SK-N-SH treated with all-trans-retinoic acid at 6 μM for 48 hours (cell line): ENCODE measurements at regions not wholly inside any gene's neighbourhood (a gene's known extent, or its start where the extent isn't known, plus 50 kb on each side); places are given as distances from the start of the nearest gene placed in this dataset.
A peak's percentile ranks its signal among the peaks of the same experiment; 100 is the strongest.

Experiments
- ATAC-seq: fragments of 200-7000 bp; cut with Tn5 transposase; 3 replicates; pipeline ENCODE4 v1.9.1; 2020; ENCODE audit warnings: mild to moderate bottlenecking, moderate library complexity
- ARNTL ChIP-seq: fragments of 450-650 bp; formaldehyde crosslinking; IDR thresholded peaks from 2 replicates; pipeline ENCODE4 v1.5.0; 2020; ENCODE audit warnings: low read depth, mild to moderate bottlenecking, moderate library complexity, borderline replicate concordance
- BACH2 ChIP-seq: fragments of 250-450 bp; sonication (Bioruptor Pico); IDR thresholded peaks from 2 replicates; pipeline ENCODE4 v1.9.0; 2021; ENCODE audit warnings: mild to moderate bottlenecking, borderline replicate concordance
- ISL1 ChIP-seq: fragments of 250-450 bp; sonication (Bioruptor Pico); IDR thresholded peaks from 2 replicates; pipeline ENCODE4 v2.1.2; 2022; ENCODE audit warnings: mild to moderate bottlenecking, moderate library complexity
- OSR1 ChIP-seq: fragments of 250-450 bp; sonication (Bioruptor Pico); IDR thresholded peaks from 2 replicates; pipeline ENCODE4 v1.8.0; 2022; ENCODE audit warnings: moderate library complexity, mild to moderate bottlenecking, inconsistent platforms
- RARB ChIP-seq: fragments of 250-450 bp; sonication (Bioruptor Pico); IDR thresholded peaks from 2 replicates; pipeline ENCODE4 v1.8.0; 2021; ENCODE audit warnings: mild to moderate bottlenecking, moderate library complexity
- SNAI2 ChIP-seq: fragments of 250-450 bp; sonication (Bioruptor Pico); IDR thresholded peaks from 2 replicates; pipeline ENCODE4 v1.5.0; 2020; ENCODE audit warnings: mild to moderate bottlenecking, moderate library complexity
- TCF4 ChIP-seq: fragments of 250-450 bp; sonication (Bioruptor Pico); IDR thresholded peaks from 2 replicates; pipeline ENCODE4 v1.8.0; 2021; ENCODE audit warnings: mild to moderate bottlenecking, moderate library complexity, borderline replicate concordance
- TOX ChIP-seq: fragments of 250-450 bp; sonication (Bioruptor Pico); IDR thresholded peaks from 2 replicates; pipeline ENCODE4 v1.8.0; 2021; ENCODE audit warnings: mild to moderate bottlenecking, moderate library complexity, borderline replicate concordance
- ZC3H10 ChIP-seq: fragments of 250-450 bp; sonication (Bioruptor Pico); IDR thresholded peaks from 2 replicates; pipeline ENCODE4 v1.5.1; 2021; ENCODE audit warnings: mild to moderate bottlenecking, moderate library complexity
- ZFP30 ChIP-seq: fragments of 450-650 bp; formaldehyde crosslinking; IDR thresholded peaks from 2 replicates; pipeline ENCODE4 v1.5.0; 2022; ENCODE audit warnings: mild to moderate bottlenecking, moderate library complexity
- ZNF565 ChIP-seq: fragments of 450-650 bp; formaldehyde crosslinking; conservative IDR thresholded peaks from 2 replicates; pipeline ENCODE4 v1.5.0; 2020; ENCODE audit warnings: low read depth, mild to moderate bottlenecking, moderate library complexity
- ZNF70 ChIP-seq: fragments of 450-650 bp; formaldehyde crosslinking; IDR thresholded peaks from 2 replicates; pipeline ENCODE4 v1.5.0; 2020; ENCODE audit warnings: mild to moderate bottlenecking, moderate library complexity
- ZNF8 ChIP-seq: fragments of 450-650 bp; formaldehyde crosslinking; IDR thresholded peaks from 2 replicates; pipeline ENCODE4 v1.5.0; 2020; ENCODE audit warnings: mild to moderate bottlenecking, moderate library complexity
- TF ChIP-seq, protein P1 (sequence below): fragments of 250-450 bp; sonication (Bioruptor Pico); IDR thresholded peaks from 2 replicates; pipeline ENCODE4 v1.5.1; 2021; ENCODE audit warnings: mild to moderate bottlenecking, moderate library complexity
- TF ChIP-seq, protein P2 (sequence below): fragments of 250-450 bp; sonication (Bioruptor Pico); IDR thresholded peaks from 2 replicates; pipeline ENCODE4 v1.5.1; 2020; ENCODE audit warnings: low read depth, mild to moderate bottlenecking, moderate library complexity
- TF ChIP-seq, protein P3 (sequence below): fragments of 250-450 bp; sonication (Bioruptor Pico); IDR thresholded peaks from 2 replicates; pipeline ENCODE4 v1.8.0; 2021; ENCODE audit warnings: low read depth, mild to moderate bottlenecking, moderate library complexity, borderline replicate concordance
- TF ChIP-seq, protein P4 (sequence below): fragments of 250-450 bp; sonication (Bioruptor Pico); IDR thresholded peaks from 2 replicates; pipeline ENCODE4 v1.5.0; 2020; ENCODE audit warnings: mild to moderate bottlenecking, moderate library complexity
- TF ChIP-seq, protein P5 (sequence below): fragments of 250-450 bp; sonication (Bioruptor Pico); IDR thresholded peaks from 2 replicates; pipeline ENCODE4 v1.8.0; 2020; ENCODE audit warnings: mild to moderate bottlenecking, moderate library complexity, borderline replicate concordance

DNA sequence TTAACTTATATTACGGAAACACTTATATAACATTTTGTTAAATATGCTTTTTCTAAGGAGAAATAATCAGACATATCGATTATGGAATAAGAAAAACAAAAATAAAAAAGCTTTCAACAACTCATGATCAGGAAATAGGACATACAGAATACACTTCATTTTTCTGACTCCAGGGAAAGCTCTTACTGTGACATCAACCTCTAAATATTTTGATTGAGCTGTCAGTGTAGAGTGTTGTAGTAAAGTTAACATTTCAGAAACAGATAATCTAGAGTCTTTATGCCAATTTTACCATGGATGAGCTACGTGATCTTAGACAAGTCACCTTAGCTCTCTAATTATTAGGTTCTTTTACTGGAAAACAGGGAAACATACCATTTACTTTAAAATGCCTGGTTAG is 218.9 kb upstream of the SORCS1 start:
- ATAC-seq = no peak
- no peak for TF ChIP-seq ZC3H10 (CRISPR knock-in tag)
- no peak for TF ChIP-seq ZFP30 (CRISPR knock-in tag)
- TF ChIP-seq ARNTL (CRISPR knock-in tag) = no peak
- TF ChIP-seq ISL1 (CRISPR knock-in tag) = 0 out of 2 replicates have a peak, but pooled peaks have one; percentile 6

DNA sequence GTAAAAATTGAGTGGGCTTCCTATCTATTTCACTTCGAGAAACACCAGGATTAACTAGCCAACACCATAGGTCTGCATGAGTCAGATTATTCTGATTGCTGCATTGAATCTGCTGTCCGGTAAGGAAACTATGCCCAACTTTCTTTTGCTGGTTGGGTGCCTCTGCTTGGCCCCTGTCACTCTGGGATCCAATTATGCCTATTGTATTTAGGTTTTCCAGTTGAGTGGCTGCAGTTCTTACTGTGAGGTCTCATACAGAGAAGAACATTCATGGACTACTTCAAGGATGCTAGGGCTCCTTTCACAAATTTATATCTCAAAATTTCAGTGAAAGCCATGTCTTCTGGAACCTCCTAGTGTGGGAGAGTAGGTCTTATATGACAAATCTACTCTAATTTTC is 215.1 kb upstream of the SORCS1 start:
- ATAC-seq = no peak
- TF ChIP-seq, protein P1, sequence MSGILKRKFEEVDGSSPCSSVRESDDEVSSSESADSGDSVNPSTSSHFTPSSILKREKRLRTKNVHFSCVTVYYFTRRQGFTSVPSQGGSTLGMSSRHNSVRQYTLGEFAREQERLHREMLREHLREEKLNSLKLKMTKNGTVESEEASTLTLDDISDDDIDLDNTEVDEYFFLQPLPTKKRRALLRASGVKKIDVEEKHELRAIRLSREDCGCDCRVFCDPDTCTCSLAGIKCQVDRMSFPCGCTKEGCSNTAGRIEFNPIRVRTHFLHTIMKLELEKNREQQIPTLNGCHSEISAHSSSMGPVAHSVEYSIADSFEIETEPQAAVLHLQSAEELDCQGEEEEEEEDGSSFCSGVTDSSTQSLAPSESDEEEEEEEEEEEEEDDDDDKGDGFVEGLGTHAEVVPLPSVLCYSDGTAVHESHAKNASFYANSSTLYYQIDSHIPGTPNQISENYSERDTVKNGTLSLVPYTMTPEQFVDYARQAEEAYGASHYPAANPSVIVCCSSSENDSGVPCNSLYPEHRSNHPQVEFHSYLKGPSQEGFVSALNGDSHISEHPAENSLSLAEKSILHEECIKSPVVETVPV (CRISPR knock-in tag) = no peak
- TF ChIP-seq, protein P2, sequence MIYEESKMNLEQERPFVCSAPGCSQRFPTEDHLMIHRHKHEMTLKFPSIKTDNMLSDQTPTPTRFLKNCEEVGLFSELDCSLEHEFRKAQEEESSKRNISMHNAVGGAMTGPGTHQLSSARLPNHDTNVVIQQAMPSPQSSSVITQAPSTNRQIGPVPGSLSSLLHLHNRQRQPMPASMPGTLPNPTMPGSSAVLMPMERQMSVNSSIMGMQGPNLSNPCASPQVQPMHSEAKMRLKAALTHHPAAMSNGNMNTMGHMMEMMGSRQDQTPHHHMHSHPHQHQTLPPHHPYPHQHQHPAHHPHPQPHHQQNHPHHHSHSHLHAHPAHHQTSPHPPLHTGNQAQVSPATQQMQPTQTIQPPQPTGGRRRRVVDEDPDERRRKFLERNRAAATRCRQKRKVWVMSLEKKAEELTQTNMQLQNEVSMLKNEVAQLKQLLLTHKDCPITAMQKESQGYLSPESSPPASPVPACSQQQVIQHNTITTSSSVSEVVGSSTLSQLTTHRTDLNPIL = no peak
- TF ChIP-seq RARB (CRISPR knock-in tag) = no peak
- no peak for TF ChIP-seq ZC3H10 (CRISPR knock-in tag)
- no peak for TF ChIP-seq ZNF565
- TF ChIP-seq, protein P3, sequence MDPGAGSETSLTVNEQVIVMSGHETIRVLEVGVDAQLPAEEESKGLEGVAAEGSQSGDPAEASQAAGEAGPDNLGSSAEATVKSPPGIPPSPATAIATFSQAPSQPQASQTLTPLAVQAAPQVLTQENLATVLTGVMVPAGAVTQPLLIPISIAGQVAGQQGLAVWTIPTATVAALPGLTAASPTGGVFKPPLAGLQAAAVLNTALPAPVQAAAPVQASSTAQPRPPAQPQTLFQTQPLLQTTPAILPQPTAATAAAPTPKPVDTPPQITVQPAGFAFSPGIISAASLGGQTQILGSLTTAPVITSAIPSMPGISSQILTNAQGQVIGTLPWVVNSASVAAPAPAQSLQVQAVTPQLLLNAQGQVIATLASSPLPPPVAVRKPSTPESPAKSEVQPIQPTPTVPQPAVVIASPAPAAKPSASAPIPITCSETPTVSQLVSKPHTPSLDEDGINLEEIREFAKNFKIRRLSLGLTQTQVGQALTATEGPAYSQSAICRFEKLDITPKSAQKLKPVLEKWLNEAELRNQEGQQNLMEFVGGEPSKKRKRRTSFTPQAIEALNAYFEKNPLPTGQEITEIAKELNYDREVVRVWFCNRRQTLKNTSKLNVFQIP (CRISPR knock-in tag) = no peak
- TF ChIP-seq BACH2 (CRISPR knock-in tag) = no peak
- no peak for TF ChIP-seq ARNTL (CRISPR knock-in tag)

DNA sequence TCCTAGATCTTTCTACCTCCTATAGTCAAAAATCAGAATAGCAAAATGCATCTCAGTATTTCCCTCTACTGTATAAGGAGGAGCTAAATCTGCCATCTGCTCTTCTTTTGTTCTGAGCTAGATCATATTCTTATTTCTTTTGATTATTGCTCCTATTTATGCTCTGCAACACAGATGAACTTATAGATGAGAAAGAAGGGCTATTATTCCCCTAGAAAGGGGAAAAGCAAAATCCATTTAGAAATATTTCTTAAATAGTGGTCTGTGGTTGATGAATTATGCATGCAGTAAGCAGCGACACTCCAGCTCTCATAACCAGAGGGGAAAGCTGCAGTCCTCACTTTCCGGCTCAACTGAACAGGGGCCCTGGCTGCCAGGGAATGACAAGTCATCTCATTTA is 207.3 kb upstream of the SORCS1 start:
- TF ChIP-seq TOX (no peak), ZC3H10 (CRISPR knock-in tag) (no peak), OSR1 (CRISPR knock-in tag) (no peak), ZNF70 (no peak), ISL1 (CRISPR knock-in tag) (no peak), ZNF8 (CRISPR knock-in tag) (no peak), SNAI2 (no peak), TCF4 (no peak)
- TF ChIP-seq, protein P2 = no peak
- TF ChIP-seq, protein P3 (CRISPR knock-in tag) = no peak
- TF ChIP-seq, protein P4, sequence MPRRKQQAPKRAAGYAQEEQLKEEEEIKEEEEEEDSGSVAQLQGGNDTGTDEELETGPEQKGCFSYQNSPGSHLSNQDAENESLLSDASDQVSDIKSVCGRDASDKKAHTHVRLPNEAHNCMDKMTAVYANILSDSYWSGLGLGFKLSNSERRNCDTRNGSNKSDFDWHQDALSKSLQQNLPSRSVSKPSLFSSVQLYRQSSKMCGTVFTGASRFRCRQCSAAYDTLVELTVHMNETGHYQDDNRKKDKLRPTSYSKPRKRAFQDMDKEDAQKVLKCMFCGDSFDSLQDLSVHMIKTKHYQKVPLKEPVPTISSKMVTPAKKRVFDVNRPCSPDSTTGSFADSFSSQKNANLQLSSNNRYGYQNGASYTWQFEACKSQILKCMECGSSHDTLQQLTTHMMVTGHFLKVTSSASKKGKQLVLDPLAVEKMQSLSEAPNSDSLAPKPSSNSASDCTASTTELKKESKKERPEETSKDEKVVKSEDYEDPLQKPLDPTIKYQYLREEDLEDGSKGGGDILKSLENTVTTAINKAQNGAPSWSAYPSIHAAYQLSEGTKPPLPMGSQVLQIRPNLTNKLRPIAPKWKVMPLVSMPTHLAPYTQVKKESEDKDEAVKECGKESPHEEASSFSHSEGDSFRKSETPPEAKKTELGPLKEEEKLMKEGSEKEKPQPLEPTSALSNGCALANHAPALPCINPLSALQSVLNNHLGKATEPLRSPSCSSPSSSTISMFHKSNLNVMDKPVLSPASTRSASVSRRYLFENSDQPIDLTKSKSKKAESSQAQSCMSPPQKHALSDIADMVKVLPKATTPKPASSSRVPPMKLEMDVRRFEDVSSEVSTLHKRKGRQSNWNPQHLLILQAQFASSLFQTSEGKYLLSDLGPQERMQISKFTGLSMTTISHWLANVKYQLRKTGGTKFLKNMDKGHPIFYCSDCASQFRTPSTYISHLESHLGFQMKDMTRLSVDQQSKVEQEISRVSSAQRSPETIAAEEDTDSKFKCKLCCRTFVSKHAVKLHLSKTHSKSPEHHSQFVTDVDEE (CRISPR knock-in tag) = no peak
- TF ChIP-seq, protein P5, sequence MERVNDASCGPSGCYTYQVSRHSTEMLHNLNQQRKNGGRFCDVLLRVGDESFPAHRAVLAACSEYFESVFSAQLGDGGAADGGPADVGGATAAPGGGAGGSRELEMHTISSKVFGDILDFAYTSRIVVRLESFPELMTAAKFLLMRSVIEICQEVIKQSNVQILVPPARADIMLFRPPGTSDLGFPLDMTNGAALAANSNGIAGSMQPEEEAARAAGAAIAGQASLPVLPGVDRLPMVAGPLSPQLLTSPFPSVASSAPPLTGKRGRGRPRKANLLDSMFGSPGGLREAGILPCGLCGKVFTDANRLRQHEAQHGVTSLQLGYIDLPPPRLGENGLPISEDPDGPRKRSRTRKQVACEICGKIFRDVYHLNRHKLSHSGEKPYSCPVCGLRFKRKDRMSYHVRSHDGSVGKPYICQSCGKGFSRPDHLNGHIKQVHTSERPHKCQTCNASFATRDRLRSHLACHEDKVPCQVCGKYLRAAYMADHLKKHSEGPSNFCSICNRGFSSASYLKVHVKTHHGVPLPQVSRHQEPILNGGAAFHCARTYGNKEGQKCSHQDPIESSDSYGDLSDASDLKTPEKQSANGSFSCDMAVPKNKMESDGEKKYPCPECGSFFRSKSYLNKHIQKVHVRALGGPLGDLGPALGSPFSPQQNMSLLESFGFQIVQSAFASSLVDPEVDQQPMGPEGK (CRISPR knock-in tag) = no peak
- TF ChIP-seq, all 23 proteins: peak for 0
- ATAC-seq = no peak
